Epithelial cell of esophagus (primary cell): ENCODE measurements at regions not wholly inside any gene's neighbourhood (a gene's known extent, or its start where the extent isn't known, plus 50 kb on each side); places are given as distances from the start of the nearest gene placed in this dataset.

ENCODE experiments used
- DNase-seq: peaks from one replicate; pipeline ENCODE4 v3.0.0; 2010; ENCODE audit warnings: low read depth
- H3K4me3 ChIP-seq: 2 replicates; pipeline ENCODE4 v1.5.1; 2011; ENCODE audit warnings: mild to moderate bottlenecking, low read length, control low read depth
- TF ChIP-seq, protein P1 (sequence below): IDR thresholded peaks from 2 replicates; pipeline ENCODE4 v1.5.1; 2011; ENCODE audit warnings: low read depth, mild to moderate bottlenecking, low read length, control low read depth, inconsistent platforms; ENCODE audit not compliant: insufficient read depth; ENCODE audit errors: missing control alignments

GRCh38 chr12:61655241-61655640 is 605.0 kb upstream of the USP15 start:
- DNase-seq: no peak
- TF ChIP-seq, protein P1, sequence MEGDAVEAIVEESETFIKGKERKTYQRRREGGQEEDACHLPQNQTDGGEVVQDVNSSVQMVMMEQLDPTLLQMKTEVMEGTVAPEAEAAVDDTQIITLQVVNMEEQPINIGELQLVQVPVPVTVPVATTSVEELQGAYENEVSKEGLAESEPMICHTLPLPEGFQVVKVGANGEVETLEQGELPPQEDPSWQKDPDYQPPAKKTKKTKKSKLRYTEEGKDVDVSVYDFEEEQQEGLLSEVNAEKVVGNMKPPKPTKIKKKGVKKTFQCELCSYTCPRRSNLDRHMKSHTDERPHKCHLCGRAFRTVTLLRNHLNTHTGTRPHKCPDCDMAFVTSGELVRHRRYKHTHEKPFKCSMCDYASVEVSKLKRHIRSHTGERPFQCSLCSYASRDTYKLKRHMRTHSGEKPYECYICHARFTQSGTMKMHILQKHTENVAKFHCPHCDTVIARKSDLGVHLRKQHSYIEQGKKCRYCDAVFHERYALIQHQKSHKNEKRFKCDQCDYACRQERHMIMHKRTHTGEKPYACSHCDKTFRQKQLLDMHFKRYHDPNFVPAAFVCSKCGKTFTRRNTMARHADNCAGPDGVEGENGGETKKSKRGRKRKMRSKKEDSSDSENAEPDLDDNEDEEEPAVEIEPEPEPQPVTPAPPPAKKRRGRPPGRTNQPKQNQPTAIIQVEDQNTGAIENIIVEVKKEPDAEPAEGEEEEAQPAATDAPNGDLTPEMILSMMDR: no peak
- no peak overlapping the region for H3K4me3 ChIP-seq

- no peak overlapping the region for H3K4me3 ChIP-seq
- peak; percentile 9 for DNase-seq
Observed at GRCh38 chr12:61667676-61668075, 592.5 kb upstream of the USP15 start.

GRCh38 chr12:61676520-61676919 is 583.7 kb upstream of the USP15 start:
- H3K4me3 ChIP-seq: no peak overlapping the region
- TF ChIP-seq, protein P1: no peak
- peak; percentile 61 for DNase-seq

More at GRCh38 chr12:61667676-61668075, 592.5 kb upstream of the USP15 start:
- TF ChIP-seq, protein P1: no peak

GRCh38 chr12:61687407-61687806 is 572.8 kb upstream of the USP15 start:
- H3K4me3 ChIP-seq: no peak overlapping the region
- TF ChIP-seq, protein P1: no peak
- no peak for DNase-seq

GRCh38 chr12:61694214-61694613 is 566.0 kb upstream of the USP15 start:
- H3K4me3 ChIP-seq: no peak overlapping the region
- DNase-seq: no peak
- TF ChIP-seq, protein P1: no peak

DNA sequence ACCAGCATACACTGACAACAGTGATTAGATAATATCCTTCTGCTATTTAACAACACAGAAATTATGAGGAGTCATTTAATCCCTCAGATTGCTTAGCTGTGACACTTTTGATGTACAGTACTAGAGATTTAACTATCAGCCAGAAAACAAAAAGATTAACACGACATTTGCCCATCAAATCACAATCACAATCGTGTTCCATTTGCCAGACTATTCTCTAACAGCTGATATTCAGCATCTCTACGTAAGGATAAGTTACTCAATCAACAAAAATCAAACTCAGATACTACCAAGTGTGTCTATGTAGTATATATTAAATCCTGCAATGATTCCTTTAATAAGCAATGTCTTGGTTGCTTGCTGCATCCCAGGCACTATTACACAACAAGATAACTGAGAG is 558.7 kb upstream of the USP15 start:
- DNase-seq: no peak
- H3K4me3 ChIP-seq: no peak overlapping the region
- TF ChIP-seq, protein P1: no peak

DNA sequence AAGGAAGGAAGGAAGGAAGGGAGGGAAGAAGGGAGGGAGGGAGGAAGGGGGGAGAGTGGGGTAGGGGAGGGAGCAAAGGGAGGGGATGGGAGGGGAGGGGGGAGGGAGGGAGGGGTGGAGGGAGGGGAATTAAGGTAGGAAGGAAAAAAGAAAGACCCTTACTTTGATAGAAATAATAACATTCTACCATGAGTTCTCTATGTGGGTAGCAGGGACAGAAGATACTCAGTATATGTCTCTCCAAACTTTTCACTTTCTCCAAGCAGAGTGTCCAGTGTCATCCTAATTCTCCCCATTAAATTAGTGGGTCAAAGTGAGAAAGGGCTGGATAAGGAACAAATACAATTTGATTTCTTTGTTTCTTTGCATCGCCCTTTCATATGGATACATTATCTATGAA is 553.4 kb upstream of the USP15 start:
- TF ChIP-seq, protein P1: no peak
- H3K4me3 ChIP-seq: no peak overlapping the region
- no peak for DNase-seq
